ENCODE measurements at regions not wholly inside any gene's neighbourhood (a gene's known extent, or its start where the extent isn't known, plus 50 kb on each side); places are given as distances from the start of the nearest gene placed in this dataset.

GRCh38 chr1:87719658-87720057 lies 391.0 kb downstream of the LMO4 start:
- Histone ChIP-seq H3K36me3 (no peaks in the 10 kb centered on the region), H3K27me3 (no peaks in the 10 kb centered on the region), H3K9me3 (no peaks in the 10 kb centered on the region), H3K27ac (no peak overlapping the region), H3K4me3 (no peak overlapping the region), H3K4me1 (peaks cover 0 to 13% (median 0%) of the 10 kb centered on the region in 3 donors)
- no peak for ATAC-seq
- WGBS, 2 donors (ENCODE audit: low coverage in 1 of 2), result 52 to 64% methylated on average over 3 of the region's 3 CpGs
- TF ChIP-seq CTCF (IDR thresholded peaks at IDR 0.05) (no peak), POLR2AphosphoS5 (IDR thresholded peaks at IDR 0.05) (no peak), POLR2A (IDR thresholded peaks at IDR 0.05) (no peak), EP300 (IDR thresholded peaks at IDR 0.05) (no peak)

DNA sequence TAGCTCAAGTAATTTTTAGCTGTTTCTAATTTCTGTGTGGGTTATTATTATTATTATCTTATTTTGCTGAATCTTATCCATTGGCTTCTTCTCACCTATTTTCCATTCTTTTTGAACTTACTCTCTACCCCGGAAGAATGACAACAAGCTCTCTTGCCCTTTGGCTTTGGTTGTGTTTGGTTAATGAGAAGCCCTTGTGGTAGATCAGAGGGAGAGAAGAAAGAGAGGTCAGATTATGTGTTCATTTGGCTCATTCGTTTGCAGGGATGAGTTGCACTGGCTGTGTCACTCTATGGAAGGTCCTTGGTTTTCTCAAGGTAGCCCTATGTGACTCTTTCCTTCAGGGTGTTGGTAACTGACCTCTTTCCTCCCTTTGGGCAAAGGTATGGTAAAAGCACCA lies 391.9 kb downstream of the LMO4 start:
- Histone ChIP-seq H3K9me3 (no peaks in the 10 kb centered on the region), H3K4me3 (no peak overlapping the region), H3K4me1 (peaks cover 0 to 13% (median 0%) of the 10 kb centered on the region in 3 donors), H3K36me3 (no peaks in the 10 kb centered on the region), H3K27me3 (no peaks in the 10 kb centered on the region), H3K27ac (no peak overlapping the region)
- TF ChIP-seq POLR2AphosphoS5 (IDR thresholded peaks at IDR 0.05) (no peak), CTCF (IDR thresholded peaks at IDR 0.05) (no peak), POLR2A (IDR thresholded peaks at IDR 0.05) (no peak), EP300 (IDR thresholded peaks at IDR 0.05) (no peak)
- 60 to 87% methylated on average over 2 of the region's 2 CpGs for WGBS, 2 donors (ENCODE audit: low coverage in 1 of 2)
- no peak for ATAC-seq

DNA sequence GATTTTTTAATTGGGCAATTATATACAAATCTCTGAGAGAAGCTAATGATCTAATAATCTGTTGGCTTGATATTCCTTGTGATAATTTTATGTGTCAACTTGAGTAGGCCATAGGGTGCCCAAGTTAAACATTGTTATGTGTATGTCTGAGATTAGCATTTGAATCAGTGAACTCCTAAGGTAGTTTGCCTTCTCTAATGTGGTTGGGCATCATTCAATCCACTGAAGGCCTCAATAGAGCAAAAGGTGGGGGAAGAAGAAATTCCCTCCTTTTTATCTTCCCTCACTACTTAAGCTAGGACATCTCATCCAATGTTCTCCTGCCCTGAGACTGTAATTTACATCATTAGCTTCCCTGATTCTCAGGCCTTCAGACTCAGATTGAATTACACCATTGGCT lies 394.5 kb downstream of the LMO4 start:
- H3K27ac ChIP-seq, result no peak overlapping the region
- TF ChIP-seq POLR2A (IDR thresholded peaks at IDR 0.05) (no peak), EP300 (IDR thresholded peaks at IDR 0.05) (no peak), CTCF (IDR thresholded peaks at IDR 0.05) (no peak), POLR2AphosphoS5 (IDR thresholded peaks at IDR 0.05) (no peak)
- no peak for ATAC-seq
- H3K27me3 ChIP-seq, result no peaks in the 10 kb centered on the region
- H3K9me3 ChIP-seq, result no peaks in the 10 kb centered on the region
- H3K36me3 ChIP-seq, result no peaks in the 10 kb centered on the region
- peaks cover 0 to 3% (median 0%) of the 10 kb centered on the region in 3 donors for H3K4me1 ChIP-seq
- H3K4me3 ChIP-seq, result no peak overlapping the region

GRCh38 chr1:87728169-87728568 lies 399.5 kb downstream of the LMO4 start:
- TF ChIP-seq POLR2A (IDR thresholded peaks at IDR 0.05) (no peak), POLR2AphosphoS5 (IDR thresholded peaks at IDR 0.05) (no peak), EP300 (IDR thresholded peaks at IDR 0.05) (no peak), CTCF (IDR thresholded peaks at IDR 0.05) (no peak)
- Histone ChIP-seq H3K4me3 (no peak overlapping the region), H3K36me3 (no peaks in the 10 kb centered on the region), H3K27me3 (no peaks in the 10 kb centered on the region), H3K9me3 (no peaks in the 10 kb centered on the region), H3K4me1 (peaks cover 0 to 7% (median 0%) of the 10 kb centered on the region in 3 donors), H3K27ac (no peak overlapping the region)
- no peak for ATAC-seq
- WGBS, 2 donors (ENCODE audit: low coverage in 1 of 2), result 96 to 100% methylated on average over 1 of the region's 1 CpG

DNA sequence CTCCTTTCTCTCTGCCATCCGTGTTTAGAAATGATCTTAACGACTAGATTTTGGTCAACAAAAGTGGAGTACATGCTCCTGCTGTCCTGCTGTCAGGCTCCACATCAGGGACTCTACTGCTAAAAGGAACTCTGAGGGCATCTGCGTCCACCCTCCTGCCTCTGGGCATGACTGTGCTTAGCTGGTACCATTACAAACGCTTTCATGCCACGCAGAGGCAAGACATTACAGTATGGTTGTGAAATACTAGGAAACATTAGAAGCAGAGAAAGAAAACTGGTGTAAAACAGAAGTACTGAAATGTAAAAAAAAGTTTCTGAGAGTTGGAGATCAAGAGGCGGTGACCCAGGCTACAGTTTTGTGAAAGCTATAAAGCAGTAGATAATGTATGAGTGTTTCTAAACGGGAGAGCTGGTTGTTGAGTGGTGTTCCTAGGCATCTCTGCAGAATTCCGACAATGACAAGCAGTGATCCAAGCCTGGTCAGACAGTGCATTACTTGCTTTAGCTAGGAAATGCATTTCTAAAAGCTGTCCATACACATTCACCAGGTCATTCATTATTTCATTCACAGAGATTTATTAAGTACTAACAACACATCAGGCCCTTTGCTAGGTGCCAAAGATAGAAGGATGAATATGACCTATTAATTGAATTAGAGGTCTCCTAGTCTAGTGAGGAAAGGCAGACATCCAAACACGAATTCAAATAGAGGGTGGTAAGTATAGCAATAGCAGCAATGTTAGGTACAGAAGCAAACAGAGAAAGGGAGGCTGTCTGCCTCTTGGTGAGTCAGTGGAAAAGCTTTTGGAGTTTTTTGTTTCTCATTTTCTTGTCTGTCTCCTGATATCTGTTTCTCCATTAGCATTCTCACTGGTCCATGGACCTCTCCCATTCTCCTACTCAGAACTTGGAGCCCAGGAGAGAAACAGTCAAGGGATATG lies 401.9 kb downstream of the LMO4 start:
- Histone ChIP-seq H3K27me3 (no peaks in the 10 kb centered on the region), H3K4me1 (peaks cover 0 to 7% (median 0%) of the 10 kb centered on the region in 3 donors), H3K9me3 (no peaks in the 10 kb centered on the region), H3K4me3 (no peak overlapping the region), H3K36me3 (no peaks in the 10 kb centered on the region), H3K27ac (no peak overlapping the region)
- WGBS, 2 donors (ENCODE audit: low coverage in 1 of 2), result 54 to 63% methylated on average over 6 to 9 of the region's 9 CpGs
- no peak for TF ChIP-seq CTCF (IDR thresholded peaks at IDR 0.05)
- no peak for ATAC-seq
